Kidney (tissue), 13 donors: ENCODE measurements at regions not wholly inside any gene's neighbourhood (a gene's known extent, or its start where the extent isn't known, plus 50 kb on each side); places are given as distances from the start of the nearest gene placed in this dataset.

Source experiments
- DNase-seq, 5 donors: peaks; one replicate each; pipeline ENCODE4 v3.0.0-alpha.2; 2013 to 2020
- FAIRE-seq: peaks from 2 replicates; lab custom pipeline; 2012; peaks lifted over from hg19 to GRCh38; lab: Jason Lieb, UNC
- H3K27ac ChIP-seq, 2 donors: one replicate each; pipeline ENCODE4 v1.7.0; 2013; ENCODE audit warnings: low read depth in 2 of 2, low read length in 2 of 2, inconsistent platforms in 1 of 2
- H3K27me3 ChIP-seq: one replicate; pipeline ENCODE4 v1.7.1; 2013; ENCODE audit warnings: low read length, inconsistent platforms; ENCODE audit not compliant: control insufficient read depth, insufficient read depth
- H3K36me3 ChIP-seq, 3 donors: one replicate each; pipeline versions ENCODE4 v1.7.0 to v1.7.1; 2013; ENCODE audit warnings: low read length in 3 of 3, control low read depth in 1 of 3, inconsistent platforms in 1 of 3; ENCODE audit not compliant: insufficient read depth in 3 of 3, control insufficient read depth in 2 of 3
- H3K4me1 ChIP-seq, 3 donors: one replicate each; pipeline versions ENCODE4 v1.7.0 to v1.7.1; 2013; ENCODE audit warnings: low read length in 3 of 3, inconsistent platforms in 1 of 3, low read depth in 1 of 3; ENCODE audit not compliant: control insufficient read depth in 2 of 3, insufficient read depth in 2 of 3
- H3K4me3 ChIP-seq, 3 donors: one replicate each; pipeline versions ENCODE4 v1.7.0 to v1.8.1; 2013; ENCODE audit warnings: low read length in 3 of 3, control low read depth in 1 of 3, inconsistent platforms in 1 of 3
- H3K9ac ChIP-seq, 3 donors: one replicate each; pipeline versions ENCODE4 v1.7.0 to v1.7.1; 2013; ENCODE audit warnings: low read length in 3 of 3, control low read depth in 1 of 3, inconsistent platforms in 1 of 3
- H3K9me3 ChIP-seq, 3 donors: one replicate each; pipeline versions ENCODE4 v1.7.0 to v1.7.1; 2013; ENCODE audit warnings: low read length in 3 of 3, control low read depth in 1 of 3, inconsistent platforms in 1 of 3; ENCODE audit not compliant: control insufficient read depth in 2 of 3, insufficient read depth in 1 of 3
- CTCF ChIP-seq: IDR thresholded peaks from 3 replicates; pipeline ENCODE4 v1.5.1; 2012; ENCODE audit warnings: mild to moderate bottlenecking, moderate library complexity, borderline replicate concordance; ENCODE audit not compliant: insufficient read depth; ENCODE audit errors: extremely low read depth
- intact Hi-C: fragments of 100-400 bp; cut with DNase I; formaldehyde crosslinking; loops from one replicate; pipeline ENCODE4 v1.11.1; 2022
- donor health status: control.
- donor health status: control.
- donor health status: control.
- donor health status: control.
- donor health status: control.
- donor health status: DM: yes; HTN: yes; CAD: no.
- donor health status: Normal renal cell carcinoma (clear cell type).

- no peaks in the 10 kb centered on the region for H3K9me3 ChIP-seq
- H3K4me3 ChIP-seq: no peak overlapping the region
- FAIRE-seq (no peak), DNase-seq (no peak)
- no peaks in the 10 kb centered on the region for H3K27me3 ChIP-seq
- H3K4me1 ChIP-seq: no peaks in the 10 kb centered on the region
- no peak for TF ChIP-seq CTCF
- intact Hi-C loops: no loop called here
- H3K36me3 ChIP-seq: peaks cover 0 to 3% (median 0%) of the 10 kb centered on the region in 3 donors
- H3K9ac ChIP-seq: no peak overlapping the region
- no peak overlapping the region for H3K27ac ChIP-seq
Observed at GRCh38 chr6:144811140-144811539, 526.0 kb downstream of the UTRN start.

DNA sequence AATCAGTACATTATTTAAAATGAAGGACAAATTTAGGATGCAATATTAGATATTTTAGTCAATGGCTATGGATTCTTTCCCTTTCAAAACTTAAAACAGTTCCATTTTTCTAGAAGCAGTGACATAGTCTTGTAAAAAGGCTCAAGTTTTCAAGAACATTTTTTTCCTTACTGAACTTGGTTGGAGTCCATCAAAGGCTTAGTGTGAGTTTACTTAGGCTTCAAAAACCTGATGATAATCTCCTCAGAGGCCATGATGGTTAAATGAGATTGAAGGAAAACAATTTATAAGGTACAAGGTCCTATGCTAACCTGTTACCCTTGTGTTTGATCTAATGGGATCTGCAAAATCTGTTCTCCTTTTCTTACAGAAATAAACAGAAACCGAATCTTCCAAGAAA, 531.8 kb downstream of the UTRN start:
- Histone ChIP-seq H3K4me1 (no peaks in the 10 kb centered on the region), H3K9me3 (no peaks in the 10 kb centered on the region), H3K27ac (no peak overlapping the region), H3K36me3 (peaks cover 0 to 3% (median 0%) of the 10 kb centered on the region in 3 donors), H3K9ac (no peak overlapping the region), H3K27me3 (no peaks in the 10 kb centered on the region), H3K4me3 (no peak overlapping the region)
- intact Hi-C loops: no loop called here
- no peak for FAIRE-seq
- TF ChIP-seq CTCF: no peak
- DNase-seq: no peak

- Histone ChIP-seq H3K9ac (no peak overlapping the region), H3K27ac (no peak overlapping the region), H3K4me3 (no peak overlapping the region), H3K27me3 (no peaks in the 10 kb centered on the region), H3K9me3 (no peaks in the 10 kb centered on the region), H3K36me3 (no peaks in the 10 kb centered on the region), H3K4me1 (no peaks in the 10 kb centered on the region)
- TF ChIP-seq CTCF: no peak
- FAIRE-seq (no peak), DNase-seq (no peak)
- intact Hi-C loops: no loop called here
Observed at GRCh38 chr6:144820270-144820669, 535.1 kb downstream of the UTRN start.

- H3K27ac ChIP-seq: no peak overlapping the region
- no peak overlapping the region for H3K4me3 ChIP-seq
- H3K9me3 ChIP-seq: no peaks in the 10 kb centered on the region
- peaks cover 0 to 2% (median 0%) of the 10 kb centered on the region in 3 donors for H3K36me3 ChIP-seq
- no peak for TF ChIP-seq CTCF
- H3K9ac ChIP-seq: no peak overlapping the region
- intact Hi-C loops: no loop called here
- H3K27me3 ChIP-seq: no peaks in the 10 kb centered on the region
- no peaks in the 10 kb centered on the region for H3K4me1 ChIP-seq
- DNase-seq (peak in 2 of 5 donors; percentile 43 to 50), FAIRE-seq (no peak)
Observed at GRCh38 chr6:144823131-144823530, 538.0 kb downstream of the UTRN start.
